ENCODE measurements at regions not wholly inside any gene's neighbourhood (a gene's known extent, or its start where the extent isn't known, plus 50 kb on each side); places are given as distances from the start of the nearest gene placed in this dataset.

- no peak for TF ChIP-seq CTCF (IDR thresholded peaks at IDR 0.05; ENCODE audit: control extremely low read depth, extremely low read depth, low read depth, missing control alignments)
- no peak for DNase-seq (ENCODE audit: extremely low spot score)
- ChIA-PET CTCF (no interaction called here), POLR2A (no interaction called here)
Observed at GRCh38 chr14:97791072-97791471, 993.9 kb downstream of the VRK1 start.

- TF ChIP-seq CTCF (IDR thresholded peaks at IDR 0.05; ENCODE audit: control extremely low read depth, extremely low read depth, low read depth, missing control alignments): no peak
- POLR2A ChIA-PET: no interaction called here
- CTCF ChIA-PET: interaction anchor here (0.6 to 1.1 kb wide), 2 partner anchors 15 to 67 kb away, joined by 3 read pairs; no protein-coding TSS in a partner anchor
- DNase-seq (ENCODE audit: extremely low spot score): no peak
Observed at GRCh38 chr14:97791906-97792305, 994.7 kb downstream of the VRK1 start.

GRCh38 chr14:97796511-97796910 is 999.3 kb downstream of the VRK1 start:
- no peak for DNase-seq (ENCODE audit: extremely low spot score)
- ChIA-PET POLR2A (no interaction called here), CTCF (no interaction called here)
- no peak for TF ChIP-seq CTCF (IDR thresholded peaks at IDR 0.05; ENCODE audit: control extremely low read depth, extremely low read depth, low read depth, missing control alignments)

- TF ChIP-seq CTCF (IDR thresholded peaks at IDR 0.05; ENCODE audit: control extremely low read depth, extremely low read depth, low read depth, missing control alignments): no peak
- no peak for DNase-seq (ENCODE audit: extremely low spot score)
- CTCF ChIA-PET: no interaction called here
- POLR2A ChIA-PET: no interaction called here
Observed at GRCh38 chr14:97798176-97798575, 1001.0 kb downstream of the VRK1 start.

- TF ChIP-seq CTCF (IDR thresholded peaks at IDR 0.05; ENCODE audit: control extremely low read depth, extremely low read depth, low read depth, missing control alignments): no peak
- DNase-seq (ENCODE audit: extremely low spot score): no peak
- ChIA-PET CTCF (no interaction called here), POLR2A (no interaction called here)
Observed at GRCh38 chr14:97802430-97803373, 1005.5 kb downstream of the VRK1 start.

- no peak for DNase-seq (ENCODE audit: extremely low spot score)
- POLR2A ChIA-PET: no interaction called here
- CTCF ChIA-PET: no interaction called here
- TF ChIP-seq CTCF (IDR thresholded peaks at IDR 0.05; ENCODE audit: control extremely low read depth, extremely low read depth, low read depth, missing control alignments): no peak
Observed at GRCh38 chr14:97804056-97804455, 1006.9 kb downstream of the VRK1 start.
